ENCODE measurements at regions not wholly inside any gene's neighbourhood (a gene's known extent, or its start where the extent isn't known, plus 50 kb on each side); places are given as distances from the start of the nearest gene placed in this dataset.

DNA sequence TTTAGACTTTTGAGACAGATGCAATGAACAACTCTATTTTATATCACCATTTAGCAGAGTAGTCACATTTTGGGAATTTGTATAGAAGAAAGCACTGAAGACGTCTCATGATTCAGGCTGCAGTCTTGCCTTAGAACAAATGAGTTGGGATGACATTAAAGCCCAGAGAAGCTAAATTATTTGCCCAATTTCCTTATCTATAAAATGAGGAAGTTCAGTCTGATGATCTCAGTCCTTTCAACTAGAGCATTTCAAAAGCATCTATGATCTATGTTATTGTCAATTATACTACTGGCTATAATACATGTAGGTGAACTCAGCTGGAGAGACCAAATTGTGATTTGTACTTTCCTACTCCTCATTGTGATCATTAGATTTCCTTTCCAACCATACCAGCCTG is 154.1 kb downstream of the OSTF1 start:
- TF ChIP-seq FOSL2 (IDR thresholded peaks at IDR 0.05) (no peak), FOSL2 (CRISPR knock-in tag; IDR thresholded peaks at IDR 0.05) (no peak), POLR2A (IDR thresholded peaks at IDR 0.05; ENCODE audit: low read length) (no peak)
